Keratinocyte (primary cell): ENCODE measurements at regions not wholly inside any gene's neighbourhood (a gene's known extent, or its start where the extent isn't known, plus 50 kb on each side); places are given as distances from the start of the nearest gene placed in this dataset.

Source experiments
- DNase-seq: peaks from one replicate; pipeline ENCODE4 v3.0.0-alpha.2; 2011; ENCODE audit warnings: low read depth, missing footprints, low spot score
- FAIRE-seq: peaks from 2 replicates; lab custom pipeline; 2011; peaks lifted over from hg19 to GRCh38; lab: Jason Lieb, UNC
- H2AFZ ChIP-seq: 2 replicates; pipeline ENCODE4 v1.6.0; 2012; ENCODE audit warnings: low read length, control low read depth, inconsistent platforms; ENCODE audit not compliant: control insufficient read depth
- H3K27ac ChIP-seq: 2 replicates; pipeline ENCODE4 v1.5.1; 2011; ENCODE audit warnings: low read length; ENCODE audit not compliant: control insufficient read depth, insufficient read depth
- H3K27me3 ChIP-seq: 3 replicates; pipeline ENCODE4 v1.6.0; 2011; ENCODE audit warnings: low read length; ENCODE audit not compliant: control insufficient read depth, insufficient read depth; ENCODE audit errors: extremely low read depth
- H3K36me3 ChIP-seq, 2 experiments: 2 replicates in 1 of 2; 3 replicates in 1 of 2; pipeline ENCODE4 v1.5.1; 2011; ENCODE audit warnings: low read length in 2 of 2, mild to moderate bottlenecking in 1 of 2; ENCODE audit not compliant: control insufficient read depth in 2 of 2, insufficient read depth in 2 of 2; ENCODE audit errors: extremely low read depth in 1 of 2
- H3K4me1 ChIP-seq: 3 replicates; pipeline ENCODE4 v1.5.1; 2011; ENCODE audit warnings: low read length; ENCODE audit not compliant: control insufficient read depth, insufficient read depth; ENCODE audit errors: extremely low read depth
- H3K4me2 ChIP-seq: 3 replicates; pipeline ENCODE4 v1.6.0; 2011; ENCODE audit warnings: low read depth, low read length; ENCODE audit not compliant: control insufficient read depth, insufficient read depth; ENCODE audit errors: extremely low read depth
- H3K4me3 ChIP-seq, 3 experiments: fragments of 200-600 bp in 1 of 3; sonication (generic) in 1 of 3; 2 replicates in 2 of 3; 3 replicates in 1 of 3; pipeline ENCODE4 v1.5.1; 2011 to 2016; ENCODE audit warnings: low read length in 3 of 3, mild to moderate bottlenecking in 3 of 3, control low read depth in 2 of 3, inconsistent platforms in 1 of 3, low read depth in 1 of 3, mixed read lengths in 1 of 3, mixed run types in 1 of 3, moderate library complexity in 1 of 3; ENCODE audit not compliant: control insufficient read depth in 2 of 3, insufficient read depth in 2 of 3; ENCODE audit errors: extremely low read depth in 1 of 3
- H3K79me2 ChIP-seq: 2 replicates; pipeline ENCODE4 v1.6.0; 2012; ENCODE audit warnings: low read length; ENCODE audit not compliant: control insufficient read depth, insufficient read depth
- H3K9ac ChIP-seq: 3 replicates; pipeline ENCODE4 v1.6.0; 2011; ENCODE audit warnings: low read length; ENCODE audit not compliant: control insufficient read depth, insufficient read depth; ENCODE audit errors: extremely low read depth
- H3K9me1 ChIP-seq: 3 replicates; pipeline ENCODE4 v1.6.0; 2011; ENCODE audit warnings: low read length; ENCODE audit not compliant: control insufficient read depth, insufficient read depth; ENCODE audit errors: extremely low read depth
- H3K9me3 ChIP-seq: 2 replicates; pipeline ENCODE4 v1.5.1; 2012; ENCODE audit warnings: low read depth, low read length; ENCODE audit not compliant: control insufficient read depth
- H4K20me1 ChIP-seq: 3 replicates; pipeline ENCODE4 v1.6.0; 2011; ENCODE audit warnings: low read length; ENCODE audit not compliant: control insufficient read depth, insufficient read depth; ENCODE audit errors: extremely low read depth
- EZH2 ChIP-seq: IDR thresholded peaks from one replicate; pipeline ENCODE4 v1.6.1; 2012; ENCODE audit warnings: inconsistent platforms, mild to moderate bottlenecking, low read length, moderate library complexity
- dilution Hi-C: fragments of 300-500 bp; cut with MboI; formaldehyde crosslinking; loops from one replicate; pipeline ENCODE4 v1.7.0; 2020; ENCODE audit warnings: low sequenced_read_pairs; ENCODE audit not compliant: extremely low pct_ligation_motif_present
- TF ChIP-seq, protein P1 (sequence below), 3 experiments: IDR thresholded peaks in 1 of 3; conservative IDR thresholded peaks in 1 of 3; optimal IDR thresholded peaks in 1 of 3; 2 replicates in 2 of 3; 3 replicates in 1 of 3; pipeline versions ENCODE3 to v1.5.1; 2011; ENCODE audit warnings: low read length in 3 of 3, mild to moderate bottlenecking in 3 of 3, moderate library complexity in 2 of 3, control low read depth in 1 of 3, inconsistent platforms in 1 of 3; ENCODE audit not compliant: insufficient read depth in 2 of 3; ENCODE audit errors: extremely low read depth in 1 of 3

DNA sequence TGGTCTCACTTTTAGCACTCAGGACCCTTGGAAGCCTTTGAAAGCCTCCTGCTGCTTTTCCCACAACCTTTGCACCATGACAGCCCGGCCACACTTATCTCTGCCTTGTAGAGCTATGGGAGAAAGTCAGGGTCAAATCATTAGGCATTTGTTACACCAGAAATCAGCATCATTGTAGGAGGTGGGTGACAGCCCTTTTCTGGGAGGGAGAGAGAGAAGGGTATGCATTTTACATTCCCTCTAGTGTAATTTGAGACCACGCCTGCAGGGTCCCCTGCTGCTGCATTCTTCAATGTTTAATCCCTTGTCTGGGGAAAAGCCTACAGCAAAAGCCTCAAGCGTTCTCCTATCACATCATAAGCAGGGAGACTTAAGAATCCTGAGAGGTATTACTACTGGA, 766.8 kb upstream of the FAM98A start:
- no peak overlapping the region for H3K4me2 ChIP-seq
- no peaks in the 10 kb centered on the region for H3K9me1 ChIP-seq
- TF ChIP-seq EZH2 = no peak
- TF ChIP-seq, protein P1, sequence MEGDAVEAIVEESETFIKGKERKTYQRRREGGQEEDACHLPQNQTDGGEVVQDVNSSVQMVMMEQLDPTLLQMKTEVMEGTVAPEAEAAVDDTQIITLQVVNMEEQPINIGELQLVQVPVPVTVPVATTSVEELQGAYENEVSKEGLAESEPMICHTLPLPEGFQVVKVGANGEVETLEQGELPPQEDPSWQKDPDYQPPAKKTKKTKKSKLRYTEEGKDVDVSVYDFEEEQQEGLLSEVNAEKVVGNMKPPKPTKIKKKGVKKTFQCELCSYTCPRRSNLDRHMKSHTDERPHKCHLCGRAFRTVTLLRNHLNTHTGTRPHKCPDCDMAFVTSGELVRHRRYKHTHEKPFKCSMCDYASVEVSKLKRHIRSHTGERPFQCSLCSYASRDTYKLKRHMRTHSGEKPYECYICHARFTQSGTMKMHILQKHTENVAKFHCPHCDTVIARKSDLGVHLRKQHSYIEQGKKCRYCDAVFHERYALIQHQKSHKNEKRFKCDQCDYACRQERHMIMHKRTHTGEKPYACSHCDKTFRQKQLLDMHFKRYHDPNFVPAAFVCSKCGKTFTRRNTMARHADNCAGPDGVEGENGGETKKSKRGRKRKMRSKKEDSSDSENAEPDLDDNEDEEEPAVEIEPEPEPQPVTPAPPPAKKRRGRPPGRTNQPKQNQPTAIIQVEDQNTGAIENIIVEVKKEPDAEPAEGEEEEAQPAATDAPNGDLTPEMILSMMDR (optimal IDR thresholded peaks at IDR 0.05 in 1 of 3, IDR thresholded peaks at IDR 0.05 in 1 of 3, conservative IDR thresholded peaks at IDR 0.05 in 1 of 3; ENCODE audit: extremely low read depth in 1 of 3, insufficient read depth in 2 of 3, low read length in 3 of 3) = no peak
- dilution Hi-C loops = no loop called here
- FAIRE-seq = no peak
- H2AFZ ChIP-seq = no peak overlapping the region
- H3K27me3 ChIP-seq = no peaks in the 10 kb centered on the region
- no peaks in the 10 kb centered on the region for H3K4me1 ChIP-seq
- no peak overlapping the region for H3K4me3 ChIP-seq
- H3K9me3 ChIP-seq = no peaks in the 10 kb centered on the region
- no peaks in the 10 kb centered on the region for H3K36me3 ChIP-seq
- no peak overlapping the region for H3K27ac ChIP-seq
- no peaks in the 10 kb centered on the region for H3K79me2 ChIP-seq
- H4K20me1 ChIP-seq = no peaks in the 10 kb centered on the region
- H3K9ac ChIP-seq = no peak overlapping the region
- DNase-seq = no peak

DNA sequence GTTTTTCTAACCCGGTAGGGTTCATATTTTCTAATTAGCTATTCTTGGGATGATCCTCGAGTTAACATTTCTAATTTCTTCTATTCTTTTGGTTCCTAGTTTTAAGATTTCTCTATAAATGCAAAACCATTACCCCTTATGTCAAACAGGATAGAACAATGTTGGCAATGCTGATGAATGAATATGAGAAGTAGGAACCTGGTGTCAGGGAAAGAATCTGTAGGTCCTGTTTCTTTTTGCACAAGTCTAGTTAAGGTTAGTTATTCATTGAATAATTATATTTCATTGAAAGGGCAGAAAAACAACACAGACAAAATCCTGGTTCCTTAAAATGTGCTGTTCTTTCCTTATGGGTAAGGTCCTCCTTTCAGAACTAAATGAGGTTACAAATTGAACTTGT, 766.4 kb upstream of the FAM98A start:
- no peaks in the 10 kb centered on the region for H3K9me1 ChIP-seq
- DNase-seq = no peak
- no peak overlapping the region for H3K9ac ChIP-seq
- no peaks in the 10 kb centered on the region for H3K4me1 ChIP-seq
- dilution Hi-C loops = no loop called here
- no peak overlapping the region for H2AFZ ChIP-seq
- H3K9me3 ChIP-seq = no peaks in the 10 kb centered on the region
- H3K36me3 ChIP-seq = no peaks in the 10 kb centered on the region
- no peak overlapping the region for H3K27ac ChIP-seq
- no peak overlapping the region for H3K4me2 ChIP-seq
- no peak for FAIRE-seq
- TF ChIP-seq EZH2 = no peak
- TF ChIP-seq, protein P1 (optimal IDR thresholded peaks at IDR 0.05 in 1 of 3, IDR thresholded peaks at IDR 0.05 in 1 of 3, conservative IDR thresholded peaks at IDR 0.05 in 1 of 3; ENCODE audit: extremely low read depth in 1 of 3, insufficient read depth in 2 of 3, low read length in 3 of 3) = no peak
- H3K27me3 ChIP-seq = no peaks in the 10 kb centered on the region
- no peak overlapping the region for H3K4me3 ChIP-seq
- H4K20me1 ChIP-seq = no peaks in the 10 kb centered on the region
- H3K79me2 ChIP-seq = no peaks in the 10 kb centered on the region
